ENCODE measurements at regions not wholly inside any gene's neighbourhood (a gene's known extent, or its start where the extent isn't known, plus 50 kb on each side); places are given as distances from the start of the nearest gene placed in this dataset.

GRCh38 chr15:37524601-37525000, 409.8 kb upstream of the TMCO5A start:
- TF ChIP-seq POLR2A (IDR thresholded peaks at IDR 0.05; ENCODE audit: low read depth, low read length) = no peak
- TF ChIP-seq TAF1 (IDR thresholded peaks at IDR 0.05; ENCODE audit: borderline replicate concordance, low read depth, low read length) = no peak
